Coronary artery (tissue), 2 donors: ENCODE measurements at regions not wholly inside any gene's neighbourhood (a gene's known extent, or its start where the extent isn't known, plus 50 kb on each side); places are given as distances from the start of the nearest gene placed in this dataset.

ENCODE experiments used
- DNase-seq: peaks from one replicate; pipeline ENCODE4 v3.0.0-alpha.2; 2017; ENCODE audit warnings: low spot score
- H3K27ac ChIP-seq, 2 donors: fragments of 200-600 bp; sonication (generic); one replicate each; pipeline ENCODE4 v1.5.1; 2016 to 2019
- H3K4me3 ChIP-seq: fragments of 200-600 bp; sonication (generic); 2 replicates; pipeline ENCODE4 v1.5.1; 2016; ENCODE audit warnings: mild to moderate bottlenecking, moderate library complexity
- CTCF ChIP-seq: fragments of 200-600 bp; sonication (generic); IDR thresholded peaks from one replicate; pipeline ENCODE4 v1.5.1; 2019; ENCODE audit warnings: antibody characterized with exemption

GRCh38 chr3:30407651-30408050 is 198.8 kb upstream of the TGFBR2 start:
- Histone ChIP-seq H3K4me3 (no peak overlapping the region), H3K27ac (no peak overlapping the region)
- no peak for DNase-seq
- no peak for TF ChIP-seq CTCF

GRCh38 chr3:30408105-30408557 is 198.3 kb upstream of the TGFBR2 start:
- TF ChIP-seq CTCF = no peak
- H3K4me3 ChIP-seq = no peak overlapping the region
- no peak overlapping the region for H3K27ac ChIP-seq
- DNase-seq = no peak

- no peak for DNase-seq
- no peak overlapping the region for H3K27ac ChIP-seq
- H3K4me3 ChIP-seq = no peak overlapping the region
- TF ChIP-seq CTCF = no peak
These were observed 188.0 kb upstream of the TGFBR2 start for GRCh38 chr3:30418443-30418842.

- no peak for TF ChIP-seq CTCF
- no peak overlapping the region for H3K4me3 ChIP-seq
- no peak for DNase-seq
- no peak overlapping the region for H3K27ac ChIP-seq
These were observed 185.1 kb upstream of the TGFBR2 start for GRCh38 chr3:30421266-30421665.

- peak; percentile 75 for DNase-seq
- H3K27ac ChIP-seq = peak overlapping the region in 1 of 2 donors; percentile 55
- TF ChIP-seq CTCF = no peak
- H3K4me3 ChIP-seq = no peak overlapping the region
These were observed 180.0 kb upstream of the TGFBR2 start for GRCh38 chr3:30426293-30426993.

- no peak for TF ChIP-seq CTCF
- no peak for DNase-seq
- no peak overlapping the region for H3K4me3 ChIP-seq
- no peak overlapping the region for H3K27ac ChIP-seq
These were observed 178.2 kb upstream of the TGFBR2 start for GRCh38 chr3:30428251-30428650.

GRCh38 chr3:30435861-30436331 is 170.5 kb upstream of the TGFBR2 start:
- Histone ChIP-seq H3K27ac (peak overlapping the region in 1 of 2 donors; percentile 6), H3K4me3 (peak overlapping the region; percentile 6)
- no peak for TF ChIP-seq CTCF
- no peak for DNase-seq
